ENCODE measurements at regions not wholly inside any gene's neighbourhood (a gene's known extent, or its start where the extent isn't known, plus 50 kb on each side); places are given as distances from the start of the nearest gene placed in this dataset.
"Not testable (repeated sequence)": the region's sequence is repeated elsewhere in the genome, so short reads cannot be mapped to it uniquely, and the experiment has no call there.

GRCh38 chr5:57717555-57717954, 234.9 kb upstream of the ACTBL2 start:
- H3K9me3 Mint-ChIP-seq = peaks cover 0 to 4% (median 0%) of the 10 kb centered on the region in 7 donors
- H3K36me3 Mint-ChIP-seq = no peaks in the 10 kb centered on the region
- Histone ChIP-seq H3K27me3 (ENCODE audit: control insufficient read depth, insufficient read depth, low read length) (no peaks in the 10 kb centered on the region), H3K36me3 (ENCODE audit: control insufficient read depth, insufficient read depth, low read length) (no peaks in the 10 kb centered on the region), H3K4me3 (ENCODE audit: low read depth, low read length) (no peak overlapping the region), H3K4me1 (ENCODE audit: control insufficient read depth, insufficient read depth, low read length, poor library complexity, severe bottlenecking) (no peaks in the 10 kb centered on the region), H3K9me3 (ENCODE audit: control insufficient read depth in 2 of 2, low read length in 2 of 2) (no peaks in the 10 kb centered on the region), H3K27ac (ENCODE audit: insufficient read depth, low read length, poor library complexity, severe bottlenecking) (no peak overlapping the region)
- H3K27ac Mint-ChIP-seq = no peak overlapping the region
- H3K4me3 Mint-ChIP-seq = no peak overlapping the region
- no peak for DNase-seq
- ATAC-seq (ENCODE audit: low read depth in 2 of 2) = no peak
- no peaks in the 10 kb centered on the region for H3K4me1 Mint-ChIP-seq
- peaks cover 10% of the 10 kb centered on the region for H3K27me3 Mint-ChIP-seq

GRCh38 chr5:57716661-57717060, 234.1 kb upstream of the ACTBL2 start:
- no peak overlapping the region for H3K27ac Mint-ChIP-seq
- ATAC-seq (ENCODE audit: low read depth in 2 of 2) = no peak
- Histone ChIP-seq H3K4me1 (ENCODE audit: control insufficient read depth, insufficient read depth, low read length, poor library complexity, severe bottlenecking) (no peaks in the 10 kb centered on the region), H3K36me3 (ENCODE audit: control insufficient read depth, insufficient read depth, low read length) (no peaks in the 10 kb centered on the region), H3K27ac (ENCODE audit: insufficient read depth, low read length, poor library complexity, severe bottlenecking) (no peak overlapping the region), H3K9me3 (ENCODE audit: control insufficient read depth in 2 of 2, low read length in 2 of 2) (no peaks in the 10 kb centered on the region), H3K4me3 (ENCODE audit: low read depth, low read length) (no peak overlapping the region), H3K27me3 (ENCODE audit: control insufficient read depth, insufficient read depth, low read length) (no peaks in the 10 kb centered on the region)
- no peaks in the 10 kb centered on the region for H3K4me1 Mint-ChIP-seq
- H3K4me3 Mint-ChIP-seq = no peak overlapping the region
- H3K9me3 Mint-ChIP-seq = peaks cover 0 to 4% (median 0%) of the 10 kb centered on the region in 7 donors
- peaks cover 10% of the 10 kb centered on the region for H3K27me3 Mint-ChIP-seq
- no peaks in the 10 kb centered on the region for H3K36me3 Mint-ChIP-seq
- no peak for DNase-seq

- Histone ChIP-seq H3K9me3 (ENCODE audit: control insufficient read depth in 2 of 2, low read length in 2 of 2) (no peaks in the 10 kb centered on the region), H3K4me1 (ENCODE audit: control insufficient read depth, insufficient read depth, low read length, poor library complexity, severe bottlenecking) (no peaks in the 10 kb centered on the region), H3K27ac (ENCODE audit: insufficient read depth, low read length, poor library complexity, severe bottlenecking) (no peak overlapping the region), H3K4me3 (ENCODE audit: low read depth, low read length) (no peak overlapping the region), H3K36me3 (ENCODE audit: control insufficient read depth, insufficient read depth, low read length) (no peaks in the 10 kb centered on the region), H3K27me3 (ENCODE audit: control insufficient read depth, insufficient read depth, low read length) (no peaks in the 10 kb centered on the region)
- Mint-ChIP-seq H3K36me3 (no peaks in the 10 kb centered on the region), H3K27me3 (peaks cover 4% of the 10 kb centered on the region), H3K27ac (no peak overlapping the region), H3K9me3 (peaks cover 0 to 4% (median 0%) of the 10 kb centered on the region in 7 donors), H3K4me3 (no peak overlapping the region), H3K4me1 (no peaks in the 10 kb centered on the region)
- ATAC-seq (ENCODE audit: low read depth in 2 of 2) (no peak), DNase-seq (no peak)
Observed at GRCh38 chr5:57715296-57715695, 232.7 kb upstream of the ACTBL2 start.

- not testable (repeated sequence) for H3K4me3 Mint-ChIP-seq; ATAC-seq (ENCODE audit: low read depth in 2 of 2); H3K4me1 Mint-ChIP-seq
Observed at GRCh38 chr5:57713535-57713934, 230.9 kb upstream of the ACTBL2 start.

GRCh38 chr5:57711946-57712345, 229.3 kb upstream of the ACTBL2 start:
- no peak overlapping the region for H3K4me3 Mint-ChIP-seq

More at GRCh38 chr5:57713535-57713934, 230.9 kb upstream of the ACTBL2 start:
- H3K36me3 ChIP-seq (ENCODE audit: control insufficient read depth, insufficient read depth, low read length); H3K4me3 ChIP-seq (ENCODE audit: low read depth, low read length); H3K27ac Mint-ChIP-seq; H3K36me3 Mint-ChIP-seq; DNase-seq; H3K9me3 Mint-ChIP-seq; H3K4me1 ChIP-seq (ENCODE audit: control insufficient read depth, insufficient read depth, low read length, poor library complexity, severe bottlenecking); H3K27me3 ChIP-seq (ENCODE audit: control insufficient read depth, insufficient read depth, low read length); H3K27ac ChIP-seq (ENCODE audit: insufficient read depth, low read length, poor library complexity, severe bottlenecking); H3K27me3 Mint-ChIP-seq; H3K9me3 ChIP-seq (ENCODE audit: control insufficient read depth in 2 of 2, low read length in 2 of 2): not testable (repeated sequence)

GRCh38 chr5:57711471-57711870, 228.9 kb upstream of the ACTBL2 start:
- Mint-ChIP-seq H3K4me1 (no peaks in the 10 kb centered on the region), H3K36me3 (no peaks in the 10 kb centered on the region), H3K27ac (no peak overlapping the region), H3K27me3 (peaks cover 1% of the 10 kb centered on the region), H3K4me3 (no peak overlapping the region), H3K9me3 (peaks cover 0 to 4% (median 4%) of the 10 kb centered on the region in 7 donors)
- ATAC-seq (ENCODE audit: low read depth in 2 of 2) (no peak), DNase-seq (no peak)
- no peaks in the 10 kb centered on the region for H3K36me3 ChIP-seq (ENCODE audit: control insufficient read depth, insufficient read depth, low read length)
- no peak overlapping the region for H3K27ac ChIP-seq (ENCODE audit: insufficient read depth, low read length, poor library complexity, severe bottlenecking)
- no peaks in the 10 kb centered on the region for H3K27me3 ChIP-seq (ENCODE audit: control insufficient read depth, insufficient read depth, low read length)
- H3K4me3 ChIP-seq (ENCODE audit: low read depth, low read length) = no peak overlapping the region
- H3K9me3 ChIP-seq (ENCODE audit: control insufficient read depth in 2 of 2, low read length in 2 of 2) = no peaks in the 10 kb centered on the region
- no peaks in the 10 kb centered on the region for H3K4me1 ChIP-seq (ENCODE audit: control insufficient read depth, insufficient read depth, low read length, poor library complexity, severe bottlenecking)

More at GRCh38 chr5:57711946-57712345, 229.3 kb upstream of the ACTBL2 start:
- H3K27ac ChIP-seq (ENCODE audit: insufficient read depth, low read length, poor library complexity, severe bottlenecking) = no peak overlapping the region
- DNase-seq (no peak), ATAC-seq (ENCODE audit: low read depth in 2 of 2) (no peak)
- no peaks in the 10 kb centered on the region for H3K27me3 ChIP-seq (ENCODE audit: control insufficient read depth, insufficient read depth, low read length)
- no peak overlapping the region for H3K4me3 ChIP-seq (ENCODE audit: low read depth, low read length)
- Mint-ChIP-seq H3K4me1 (no peaks in the 10 kb centered on the region), H3K36me3 (no peaks in the 10 kb centered on the region), H3K27me3 (peaks cover 4% of the 10 kb centered on the region), H3K9me3 (peaks cover 0 to 4% (median 4%) of the 10 kb centered on the region in 7 donors), H3K27ac (no peak overlapping the region)
- no peaks in the 10 kb centered on the region for H3K4me1 ChIP-seq (ENCODE audit: control insufficient read depth, insufficient read depth, low read length, poor library complexity, severe bottlenecking)
- H3K36me3 ChIP-seq (ENCODE audit: control insufficient read depth, insufficient read depth, low read length) = no peaks in the 10 kb centered on the region
- no peaks in the 10 kb centered on the region for H3K9me3 ChIP-seq (ENCODE audit: control insufficient read depth in 2 of 2, low read length in 2 of 2)

GRCh38 chr5:57710126-57710525, 227.5 kb upstream of the ACTBL2 start:
- no peaks in the 10 kb centered on the region for H3K36me3 Mint-ChIP-seq
- H3K27me3 Mint-ChIP-seq = no peaks in the 10 kb centered on the region
- no peak overlapping the region for H3K27ac Mint-ChIP-seq
- Histone ChIP-seq H3K36me3 (ENCODE audit: control insufficient read depth, insufficient read depth, low read length) (no peaks in the 10 kb centered on the region), H3K27ac (ENCODE audit: insufficient read depth, low read length, poor library complexity, severe bottlenecking) (no peak overlapping the region), H3K9me3 (ENCODE audit: control insufficient read depth in 2 of 2, low read length in 2 of 2) (no peaks in the 10 kb centered on the region), H3K4me1 (ENCODE audit: control insufficient read depth, insufficient read depth, low read length, poor library complexity, severe bottlenecking) (no peaks in the 10 kb centered on the region), H3K4me3 (ENCODE audit: low read depth, low read length) (no peak overlapping the region), H3K27me3 (ENCODE audit: control insufficient read depth, insufficient read depth, low read length) (no peaks in the 10 kb centered on the region)
- peaks cover 0 to 4% (median 2%) of the 10 kb centered on the region in 7 donors for H3K9me3 Mint-ChIP-seq
- H3K4me3 Mint-ChIP-seq = no peak overlapping the region
- ATAC-seq (ENCODE audit: low read depth in 2 of 2) = no peak
- H3K4me1 Mint-ChIP-seq = no peaks in the 10 kb centered on the region
- no peak for DNase-seq

GRCh38 chr5:57705769-57706168, 223.2 kb upstream of the ACTBL2 start:
- H3K27ac Mint-ChIP-seq = no peak overlapping the region
- H3K4me3 Mint-ChIP-seq = no peak overlapping the region
- DNase-seq (no peak), ATAC-seq (ENCODE audit: low read depth in 2 of 2) (no peak)
- Histone ChIP-seq H3K36me3 (ENCODE audit: control insufficient read depth, insufficient read depth, low read length) (no peaks in the 10 kb centered on the region), H3K4me1 (ENCODE audit: control insufficient read depth, insufficient read depth, low read length, poor library complexity, severe bottlenecking) (no peaks in the 10 kb centered on the region), H3K9me3 (ENCODE audit: control insufficient read depth in 2 of 2, low read length in 2 of 2) (no peaks in the 10 kb centered on the region), H3K27me3 (ENCODE audit: control insufficient read depth, insufficient read depth, low read length) (no peaks in the 10 kb centered on the region), H3K4me3 (ENCODE audit: low read depth, low read length) (no peak overlapping the region), H3K27ac (ENCODE audit: insufficient read depth, low read length, poor library complexity, severe bottlenecking) (no peak overlapping the region)
- H3K36me3 Mint-ChIP-seq = no peaks in the 10 kb centered on the region
- H3K9me3 Mint-ChIP-seq = peaks cover 0 to 6% (median 2%) of the 10 kb centered on the region in 7 donors
- peaks cover 0 to 3% (median 0%) of the 10 kb centered on the region in 4 donors for H3K4me1 Mint-ChIP-seq
- H3K27me3 Mint-ChIP-seq = peaks cover 4% of the 10 kb centered on the region

Measured in CD4-positive, CD25-positive, alpha-beta regulatory T cell (primary cell).